ENCODE measurements at regions not wholly inside any gene's neighbourhood (a gene's known extent, or its start where the extent isn't known, plus 50 kb on each side); places are given as distances from the start of the nearest gene placed in this dataset.
A peak's percentile ranks its signal among the peaks of the same experiment; 100 is the strongest.

GRCh38 chr18:73939391-73939790, 208.2 kb downstream of the FBXO15 start:
- Histone ChIP-seq H3K36me3 (no peaks in the 10 kb centered on the region), H3K4me3 (no peak overlapping the region), H3K4me1 (no peaks in the 10 kb centered on the region), H3K27ac (no peak overlapping the region), H3K27me3 (no peaks in the 10 kb centered on the region), H3K9me3 (no peaks in the 10 kb centered on the region)
- 80 to 92% methylated on average over 5 of the region's 5 CpGs for WGBS, 2 donors (ENCODE audit: low coverage in 1 of 2)
- no peak for DNase-seq
- intact Hi-C loops (cut with DNase I; ENCODE audit: low total_unique reads): no loop called here
- in situ Hi-C loops (cut with MboI; ENCODE audit: low pct_ligation_motif_present in 1 of 4, low pct_unique_long_range_greater_than_20kb in 1 of 4, low sequenced_read_pairs in 3 of 4): loop anchor here in 1 of 4 donors (25.0 kb wide), 1 partner anchor 102 kb away; no protein-coding TSS in a partner anchor
- no peak for TF ChIP-seq EP300 (IDR thresholded peaks at IDR 0.05; ENCODE audit: low read depth)
- TF ChIP-seq POLR2AphosphoS5 (IDR thresholded peaks at IDR 0.05): no peak
- no peak for TF ChIP-seq POLR2A (IDR thresholded peaks at IDR 0.05)
- TF ChIP-seq CTCF (IDR thresholded peaks at IDR 0.05): no peak

GRCh38 chr18:73933685-73934084, 213.9 kb downstream of the FBXO15 start:
- no peak for TF ChIP-seq EP300 (IDR thresholded peaks at IDR 0.05; ENCODE audit: low read depth)
- TF ChIP-seq POLR2AphosphoS5 (IDR thresholded peaks at IDR 0.05): no peak
- no peak for TF ChIP-seq POLR2A (IDR thresholded peaks at IDR 0.05)
- TF ChIP-seq CTCF (IDR thresholded peaks at IDR 0.05): no peak
- H3K4me3 ChIP-seq: no peak overlapping the region
- no peaks in the 10 kb centered on the region for H3K4me1 ChIP-seq
- no peaks in the 10 kb centered on the region for H3K9me3 ChIP-seq
- DNase-seq: no peak
- no peaks in the 10 kb centered on the region for H3K36me3 ChIP-seq
- no peaks in the 10 kb centered on the region for H3K27me3 ChIP-seq
- in situ Hi-C loops (cut with MboI; ENCODE audit: low pct_ligation_motif_present in 1 of 4, low pct_unique_long_range_greater_than_20kb in 1 of 4, low sequenced_read_pairs in 3 of 4): loop anchor here in 1 of 4 donors (25.0 kb wide), 1 partner anchor 96 kb away; no protein-coding TSS in a partner anchor
- H3K27ac ChIP-seq: no peak overlapping the region
- 70 to 83% methylated on average over 3 of the region's 3 CpGs for WGBS, 2 donors (ENCODE audit: low coverage in 1 of 2)
- intact Hi-C loops (cut with DNase I; ENCODE audit: low total_unique reads): no loop called here

GRCh38 chr18:73932976-73933375, 214.7 kb downstream of the FBXO15 start:
- H3K36me3 ChIP-seq: no peaks in the 10 kb centered on the region

GRCh38 chr18:73927496-73927895, 220.1 kb downstream of the FBXO15 start:
- WGBS, 2 donors (ENCODE audit: low coverage in 1 of 2): 40% methylated on average over 2 of the region's 2 CpGs; no CpG with 5 or more reads in 1 of the 2 donors
- H3K27ac ChIP-seq: no peak overlapping the region

More at GRCh38 chr18:73932976-73933375, 214.7 kb downstream of the FBXO15 start:
- Histone ChIP-seq H3K4me1 (no peaks in the 10 kb centered on the region), H3K27me3 (no peaks in the 10 kb centered on the region), H3K4me3 (no peak overlapping the region), H3K27ac (no peak overlapping the region), H3K9me3 (no peaks in the 10 kb centered on the region)
- in situ Hi-C loops (cut with MboI; ENCODE audit: low pct_ligation_motif_present in 1 of 4, low pct_unique_long_range_greater_than_20kb in 1 of 4, low sequenced_read_pairs in 3 of 4) (loop anchor here in 1 of 4 donors (25.0 kb wide), 1 partner anchor 96 kb away; no protein-coding TSS in a partner anchor), intact Hi-C loops (cut with DNase I; ENCODE audit: low total_unique reads) (no loop called here)
- 70 to 90% methylated on average over 2 to 4 of the region's 4 CpGs for WGBS, 2 donors (ENCODE audit: low coverage in 1 of 2)
- TF ChIP-seq EP300 (IDR thresholded peaks at IDR 0.05; ENCODE audit: low read depth): no peak
- TF ChIP-seq POLR2AphosphoS5 (IDR thresholded peaks at IDR 0.05): no peak
- TF ChIP-seq POLR2A (IDR thresholded peaks at IDR 0.05): no peak
- TF ChIP-seq CTCF (IDR thresholded peaks at IDR 0.05): no peak
- DNase-seq: no peak

More at GRCh38 chr18:73927496-73927895, 220.1 kb downstream of the FBXO15 start:
- Histone ChIP-seq H3K4me1 (no peaks in the 10 kb centered on the region), H3K36me3 (no peaks in the 10 kb centered on the region), H3K9me3 (no peaks in the 10 kb centered on the region), H3K27me3 (no peaks in the 10 kb centered on the region), H3K4me3 (no peak overlapping the region)
- intact Hi-C loops (cut with DNase I; ENCODE audit: low total_unique reads) (loop anchor here (5.0 kb wide), 1 partner anchor 1195 kb away; no protein-coding TSS in a partner anchor), in situ Hi-C loops (cut with MboI; ENCODE audit: low pct_ligation_motif_present in 1 of 4, low pct_unique_long_range_greater_than_20kb in 1 of 4, low sequenced_read_pairs in 3 of 4) (loop anchor here in 1 of 4 donors (25.0 kb wide), 1 partner anchor 90 kb away; no protein-coding TSS in a partner anchor)
- DNase-seq: peak; percentile 24
- TF ChIP-seq CTCF (IDR thresholded peaks at IDR 0.05) (no peak), POLR2A (IDR thresholded peaks at IDR 0.05) (no peak), POLR2AphosphoS5 (IDR thresholded peaks at IDR 0.05) (no peak), EP300 (IDR thresholded peaks at IDR 0.05; ENCODE audit: low read depth) (no peak)

Data from transverse colon (tissue), 4 donors.